Activated T-cell treated with anti-CD3 and anti-CD28 coated beads for 4 hours (primary cell): ENCODE measurements at regions not wholly inside any gene's neighbourhood (a gene's known extent, or its start where the extent isn't known, plus 50 kb on each side); places are given as distances from the start of the nearest gene placed in this dataset.
"Not testable (repeated sequence)": the region's sequence is repeated elsewhere in the genome, so short reads cannot be mapped to it uniquely, and the experiment has no call there.

ENCODE experiments used
- DNase-seq: peaks from one replicate; pipeline ENCODE4 v3.0.0-alpha.2; 2020

- DNase-seq: no peak
Observed at GRCh38 chr22:48302657-48303368, 1524.9 kb downstream of the BRD1 start.

GRCh38 chr22:48301908-48302307 lies 1525.8 kb downstream of the BRD1 start:
- no peak for DNase-seq

- no peak for DNase-seq
Observed at GRCh38 chr22:48301421-48301820, 1526.3 kb downstream of the BRD1 start.

- DNase-seq: no peak
Observed at GRCh38 chr22:48300877-48301276, 1526.8 kb downstream of the BRD1 start.

- DNase-seq: no peak
Observed at GRCh38 chr22:48299801-48300200, 1527.9 kb downstream of the BRD1 start.

- no peak for DNase-seq
Observed at GRCh38 chr22:48299124-48299523, 1528.5 kb downstream of the BRD1 start.

GRCh38 chr22:48297296-48297695 lies 1530.4 kb downstream of the BRD1 start:
- no peak for DNase-seq

GRCh38 chr22:48289954-48290353 lies 1527.5 kb downstream of the TBC1D22A start:
- not testable (repeated sequence) for DNase-seq

- no peak for DNase-seq
Observed at GRCh38 chr22:48288376-48288940, 1526.0 kb downstream of the TBC1D22A start.

GRCh38 chr22:48287031-48287430 lies 1524.6 kb downstream of the TBC1D22A start:
- DNase-seq: no peak

- no peak for DNase-seq
Observed at GRCh38 chr22:48284671-48285070, 1522.2 kb downstream of the TBC1D22A start.

- no peak for DNase-seq
Observed at GRCh38 chr22:48282804-48283203, 1520.4 kb downstream of the TBC1D22A start.

GRCh38 chr22:48279461-48279756 lies 1517.0 kb downstream of the TBC1D22A start:
- DNase-seq: no peak

- no peak for DNase-seq
Observed at GRCh38 chr22:48278620-48279460, 1516.4 kb downstream of the TBC1D22A start.

GRCh38 chr22:48277868-48278581 lies 1515.6 kb downstream of the TBC1D22A start:
- DNase-seq: no peak

- no peak for DNase-seq
Observed at GRCh38 chr22:48276994-48277867, 1514.8 kb downstream of the TBC1D22A start.

- DNase-seq: no peak
Observed at GRCh38 chr22:48275412-48275811, 1513.0 kb downstream of the TBC1D22A start.

GRCh38 chr22:48270731-48271130 lies 1508.3 kb downstream of the TBC1D22A start:
- no peak for DNase-seq

- DNase-seq: no peak
Observed at GRCh38 chr22:48268771-48269552, 1506.5 kb downstream of the TBC1D22A start.

- no peak for DNase-seq
Observed at GRCh38 chr22:48268293-48268692, 1505.8 kb downstream of the TBC1D22A start.

GRCh38 chr22:48267681-48268080 lies 1505.2 kb downstream of the TBC1D22A start:
- DNase-seq: no peak
